Retinal pigment epithelial cell (primary cell): ENCODE measurements at regions not wholly inside any gene's neighbourhood (a gene's known extent, or its start where the extent isn't known, plus 50 kb on each side); places are given as distances from the start of the nearest gene placed in this dataset.
"Not testable (repeated sequence)": the region's sequence is repeated elsewhere in the genome, so short reads cannot be mapped to it uniquely, and the experiment has no call there.

Source experiments
- DNase-seq: peaks from one replicate; pipeline ENCODE4 v3.0.0-alpha.2; 2010; ENCODE audit warnings: low read depth
- H3K4me3 ChIP-seq: 2 replicates; pipeline ENCODE4 v1.5.1; 2011; ENCODE audit warnings: mild to moderate bottlenecking, low read length, control low read depth, moderate library complexity
- CTCF ChIP-seq: conservative IDR thresholded peaks from 2 replicates; pipeline ENCODE4 v1.5.1; 2011; ENCODE audit warnings: low read depth, low read length, control low read depth, inconsistent platforms

GRCh38 chr1:14426854-14427253 lies 171.6 kb upstream of the KAZN start:
- H3K4me3 ChIP-seq = no peak overlapping the region
- no peak for DNase-seq
- TF ChIP-seq CTCF = no peak

- no peak for TF ChIP-seq CTCF
- DNase-seq = no peak
- no peak overlapping the region for H3K4me3 ChIP-seq
Measured at GRCh38 chr1:14429577-14429976, 168.9 kb upstream of the KAZN start.

- H3K4me3 ChIP-seq, DNase-seq: not testable (repeated sequence)
Measured at GRCh38 chr1:14432728-14433127, 165.8 kb upstream of the KAZN start.

GRCh38 chr1:14435368-14436023 lies 163.0 kb upstream of the KAZN start:
- no peak overlapping the region for H3K4me3 ChIP-seq
- TF ChIP-seq CTCF = peak; percentile 35
- no peak for DNase-seq

- DNase-seq = no peak
- no peak for TF ChIP-seq CTCF
- no peak overlapping the region for H3K4me3 ChIP-seq
Measured at GRCh38 chr1:14437417-14437918, 161.0 kb upstream of the KAZN start.

- no peak for DNase-seq
- TF ChIP-seq CTCF = no peak
- no peak overlapping the region for H3K4me3 ChIP-seq
Measured at GRCh38 chr1:14438127-14438769, 160.2 kb upstream of the KAZN start.

GRCh38 chr1:14439015-14439414 lies 159.5 kb upstream of the KAZN start:
- no peak for DNase-seq
- no peak overlapping the region for H3K4me3 ChIP-seq
- TF ChIP-seq CTCF = no peak
